ENCODE measurements at regions not wholly inside any gene's neighbourhood (a gene's known extent, or its start where the extent isn't known, plus 50 kb on each side); places are given as distances from the start of the nearest gene placed in this dataset.

- H3K9me3 ChIP-seq (replicated peaks; ENCODE audit: control insufficient read depth, insufficient read depth, low read length): no peaks in the 10 kb centered on the region
- H3K4me2 ChIP-seq (ENCODE audit: insufficient read depth, low read length): no peak overlapping the region
- dilution Hi-C loops (cut with MboI; ENCODE audit: extremely low pct_ligation_motif_present, low sequenced_read_pairs): no loop called here
- no peaks in the 10 kb centered on the region for H4K20me1 ChIP-seq (replicated peaks; ENCODE audit: control insufficient read depth, extremely low read depth, insufficient read depth, low read length)
- H3K9me1 ChIP-seq (replicated peaks; ENCODE audit: control insufficient read depth, extremely low read depth, insufficient read depth, low read length): no peaks in the 10 kb centered on the region
- H3K4me1 ChIP-seq (ENCODE audit: control insufficient read depth, extremely low read depth, insufficient read depth, low read length): no peaks in the 10 kb centered on the region
- intact Hi-C loops (cut with micrococcal nuclease): no loop called here
- TF ChIP-seq POLR2A (IDR thresholded peaks at IDR 0.05; ENCODE audit: low read depth, low read length): no peak
- no peak for TF ChIP-seq JUN (IDR thresholded peaks at IDR 0.05; ENCODE audit: borderline replicate concordance, insufficient read depth, insufficient read length, low read depth)
- no peak for TF ChIP-seq CTCF (IDR thresholded peaks at IDR 0.05; ENCODE audit: extremely low read depth in 1 of 2, insufficient read depth in 1 of 2, low read depth in 1 of 2, low read length in 2 of 2)
- TF ChIP-seq MAX (IDR thresholded peaks at IDR 0.05; ENCODE audit: insufficient read depth, insufficient read length): no peak
- TF ChIP-seq EZH2 (IDR thresholded peaks at IDR 0.05; ENCODE audit: borderline replicate concordance, low read depth, low read length, severe bottlenecking): no peak
- no peak for TF ChIP-seq MYC (IDR thresholded peaks at IDR 0.05; ENCODE audit: low read depth, low read length)
- no peak for TF ChIP-seq GATA2 (IDR thresholded peaks at IDR 0.05; ENCODE audit: insufficient read depth, insufficient read length, low read depth, low read length)
- no peak for TF ChIP-seq POLR2AphosphoS5 (IDR thresholded peaks at IDR 0.05; ENCODE audit: insufficient read depth, low read depth, low read length)
- no peak for TF ChIP-seq FOS (IDR thresholded peaks at IDR 0.05; ENCODE audit: borderline replicate concordance, insufficient read depth, low read length)
- no peak overlapping the region for H3K9ac ChIP-seq (replicated peaks; ENCODE audit: extremely low read depth, insufficient read depth, low read length)
- DNase-seq (ENCODE audit: low read depth, low spot score) (no peak), FAIRE-seq (no peak)
- no peaks in the 10 kb centered on the region for H3K79me2 ChIP-seq (ENCODE audit: control insufficient read depth, insufficient read depth, low read length)
- ChIA-PET CTCF (interaction anchor here (1.1 kb wide), 1 partner anchor 20 kb away, joined by 3 read pairs; no protein-coding TSS in a partner anchor), POLR2A (no interaction called here)
- no peak overlapping the region for H3K27ac ChIP-seq (ENCODE audit: insufficient read depth, low read depth, low read length)
- H3K36me3 ChIP-seq (ENCODE audit: control insufficient read depth in 2 of 2, extremely low read depth in 1 of 2, insufficient read depth in 2 of 2, low read length in 2 of 2): no peaks in the 10 kb centered on the region
- H3K27me3 ChIP-seq (ENCODE audit: control insufficient read depth in 2 of 2, insufficient read depth in 2 of 2, low read length in 2 of 2): peaks cover 0 to 2% of the 10 kb centered on the region in 2 experiments
- H2AFZ ChIP-seq (ENCODE audit: low read depth, low read length): no peak overlapping the region
- no peak overlapping the region for H3K4me3 ChIP-seq (replicated peaks in 1 of 3; ENCODE audit: insufficient read depth in 1 of 3, low read depth in 1 of 3, low read length in 3 of 3)
- BruUV-seq (replicated peaks): no TSS peak
Measured at GRCh38 chr9:126170286-126170823, 156.3 kb upstream of the MVB12B start.

All from endothelial cell of umbilical vein (primary cell).